Activated CD4-positive, alpha-beta memory T cell treated with anti-CD3 and anti-CD28 coated beads for 36 hours (primary cell): ENCODE measurements at regions not wholly inside any gene's neighbourhood (a gene's known extent, or its start where the extent isn't known, plus 50 kb on each side); places are given as distances from the start of the nearest gene placed in this dataset.
A peak's percentile ranks its signal among the peaks of the same experiment; 100 is the strongest.

Experiments
- CTCF ChIA-PET: fragments of 350-600 bp; sonication (Branson Sonifier 250); formaldehyde crosslinking; loops from one replicate; lab custom pipeline; 2021; ENCODE audit warnings: antibody characterized with exemption, inconsistent platforms; lab: Charles Lee
- POLR2A ChIA-PET: fragments of 350-600 bp; sonication (Branson Sonifier 250); formaldehyde crosslinking; loops from one replicate; lab custom pipeline; 2021; ENCODE audit warnings: antibody characterized with exemption; lab: Charles Lee
- DNase-seq: peaks from one replicate; pipeline ENCODE4 v3.0.0-alpha.2; 2020
- H3K27ac Mint-ChIP-seq: one replicate; pipeline ENCODE4 v1.8.0; 2021; ENCODE audit warnings: mixed read lengths
- H3K27me3 Mint-ChIP-seq: one replicate; pipeline ENCODE4 v1.8.0; 2021; ENCODE audit warnings: mixed read lengths
- H3K36me3 Mint-ChIP-seq: one replicate; pipeline ENCODE4 v1.8.0; 2021; ENCODE audit warnings: mixed read lengths
- H3K4me1 Mint-ChIP-seq: one replicate; pipeline ENCODE4 v1.8.0; 2021; ENCODE audit warnings: low read depth, mixed read lengths
- H3K4me3 Mint-ChIP-seq: one replicate; pipeline ENCODE4 v1.8.0; 2021; ENCODE audit warnings: mild to moderate bottlenecking, mixed read lengths
- H3K9me3 Mint-ChIP-seq: one replicate; pipeline ENCODE4 v1.8.0; 2021; ENCODE audit warnings: mixed read lengths
- intact Hi-C: fragments of 100-400 bp; cut with micrococcal nuclease; formaldehyde crosslinking; loops from one replicate; pipeline ENCODE4 v1.15.1; 2023

GRCh38 chr12:107564946-107565345, 120.7 kb upstream of the PWP1 start:
- no peak overlapping the region for H3K4me3 Mint-ChIP-seq
- no peaks in the 10 kb centered on the region for H3K9me3 Mint-ChIP-seq
- no peaks in the 10 kb centered on the region for H3K4me1 Mint-ChIP-seq
- intact Hi-C loops = no loop called here
- H3K27ac Mint-ChIP-seq = no peak overlapping the region
- POLR2A ChIA-PET = no interaction called here
- no peaks in the 10 kb centered on the region for H3K27me3 Mint-ChIP-seq
- CTCF ChIA-PET = interaction anchor here (1.0 to 1.1 kb wide), 2 partner anchors 9 to 431 kb away, joined by 3 read pairs; no protein-coding TSS in a partner anchor
- H3K36me3 Mint-ChIP-seq = no peaks in the 10 kb centered on the region
- peak; percentile 12 for DNase-seq

GRCh38 chr12:107565551-107565950, 120.0 kb upstream of the PWP1 start:
- Mint-ChIP-seq H3K4me1 (no peaks in the 10 kb centered on the region), H3K36me3 (no peaks in the 10 kb centered on the region), H3K9me3 (no peaks in the 10 kb centered on the region), H3K27ac (no peak overlapping the region), H3K4me3 (no peak overlapping the region), H3K27me3 (no peaks in the 10 kb centered on the region)
- intact Hi-C loops = no loop called here
- POLR2A ChIA-PET = no interaction called here
- CTCF ChIA-PET = interaction anchor here (1.1 kb wide), 1 partner anchor 432 kb away, joined by 3 read pairs; no protein-coding TSS in a partner anchor
- no peak for DNase-seq

- DNase-seq = no peak
- H3K9me3 Mint-ChIP-seq = no peaks in the 10 kb centered on the region
- intact Hi-C loops = no loop called here
- no peaks in the 10 kb centered on the region for H3K4me1 Mint-ChIP-seq
- H3K27ac Mint-ChIP-seq = no peak overlapping the region
- no peaks in the 10 kb centered on the region for H3K27me3 Mint-ChIP-seq
- no peak overlapping the region for H3K4me3 Mint-ChIP-seq
- H3K36me3 Mint-ChIP-seq = no peaks in the 10 kb centered on the region
- POLR2A ChIA-PET = no interaction called here
- CTCF ChIA-PET = no interaction called here
Measured at GRCh38 chr12:107567876-107568619, 117.6 kb upstream of the PWP1 start.

GRCh38 chr12:107568718-107569117, 116.9 kb upstream of the PWP1 start:
- DNase-seq = no peak
- Mint-ChIP-seq H3K9me3 (no peaks in the 10 kb centered on the region), H3K4me3 (no peak overlapping the region), H3K27me3 (no peaks in the 10 kb centered on the region), H3K36me3 (no peaks in the 10 kb centered on the region), H3K4me1 (no peaks in the 10 kb centered on the region), H3K27ac (no peak overlapping the region)
- intact Hi-C loops = no loop called here
- ChIA-PET CTCF (no interaction called here), POLR2A (no interaction called here)

GRCh38 chr12:107570721-107571120, 114.9 kb upstream of the PWP1 start:
- ChIA-PET POLR2A (no interaction called here), CTCF (no interaction called here)
- no peaks in the 10 kb centered on the region for H3K27me3 Mint-ChIP-seq
- no peak for DNase-seq
- H3K4me3 Mint-ChIP-seq = no peak overlapping the region
- no peak overlapping the region for H3K27ac Mint-ChIP-seq
- H3K9me3 Mint-ChIP-seq = no peaks in the 10 kb centered on the region
- no peaks in the 10 kb centered on the region for H3K36me3 Mint-ChIP-seq
- intact Hi-C loops = no loop called here
- no peaks in the 10 kb centered on the region for H3K4me1 Mint-ChIP-seq

GRCh38 chr12:107571492-107571891, 114.1 kb upstream of the PWP1 start:
- no peak overlapping the region for H3K27ac Mint-ChIP-seq
- no peaks in the 10 kb centered on the region for H3K27me3 Mint-ChIP-seq
- H3K36me3 Mint-ChIP-seq = no peaks in the 10 kb centered on the region
- DNase-seq = no peak
- ChIA-PET POLR2A (no interaction called here), CTCF (no interaction called here)
- no peaks in the 10 kb centered on the region for H3K4me1 Mint-ChIP-seq
- intact Hi-C loops = no loop called here
- no peak overlapping the region for H3K4me3 Mint-ChIP-seq
- H3K9me3 Mint-ChIP-seq = no peaks in the 10 kb centered on the region

- Mint-ChIP-seq H3K27me3 (no peaks in the 10 kb centered on the region), H3K36me3 (no peaks in the 10 kb centered on the region), H3K27ac (no peak overlapping the region), H3K9me3 (no peaks in the 10 kb centered on the region), H3K4me3 (no peak overlapping the region), H3K4me1 (no peaks in the 10 kb centered on the region)
- CTCF ChIA-PET = no interaction called here
- no peak for DNase-seq
- POLR2A ChIA-PET = no interaction called here
- intact Hi-C loops = no loop called here
Measured at GRCh38 chr12:107574691-107575090, 110.9 kb upstream of the PWP1 start.

GRCh38 chr12:107580750-107581618, 104.6 kb upstream of the PWP1 start:
- DNase-seq = no peak
- intact Hi-C loops = no loop called here
- Mint-ChIP-seq H3K27ac (no peak overlapping the region), H3K4me3 (no peak overlapping the region), H3K27me3 (no peaks in the 10 kb centered on the region), H3K4me1 (no peaks in the 10 kb centered on the region), H3K9me3 (peaks cover 3% of the 10 kb centered on the region), H3K36me3 (peaks cover 12% of the 10 kb centered on the region)
- POLR2A ChIA-PET = no interaction called here
- CTCF ChIA-PET = no interaction called here

GRCh38 chr12:107581619-107582015, 104.0 kb upstream of the PWP1 start:
- intact Hi-C loops = no loop called here
- peaks cover 4% of the 10 kb centered on the region for H3K9me3 Mint-ChIP-seq
- H3K36me3 Mint-ChIP-seq = peaks cover 17% of the 10 kb centered on the region
- H3K27me3 Mint-ChIP-seq = no peaks in the 10 kb centered on the region
- no peak for DNase-seq
- CTCF ChIA-PET = no interaction called here
- H3K4me1 Mint-ChIP-seq = no peaks in the 10 kb centered on the region
- no peak overlapping the region for H3K4me3 Mint-ChIP-seq
- H3K27ac Mint-ChIP-seq = no peak overlapping the region
- POLR2A ChIA-PET = no interaction called here

GRCh38 chr12:107583551-107583950, 102.0 kb upstream of the PWP1 start:
- POLR2A ChIA-PET = no interaction called here
- CTCF ChIA-PET = interaction anchor here (1.4 kb wide), 1 partner anchor 452 kb away, joined by 5 read pairs; no protein-coding TSS in a partner anchor
- intact Hi-C loops = no loop called here

GRCh38 chr12:107584563-107584962, 101.0 kb upstream of the PWP1 start:
- Mint-ChIP-seq H3K4me3 (no peak overlapping the region), H3K36me3 (peaks cover 32% of the 10 kb centered on the region), H3K9me3 (peaks cover 21% of the 10 kb centered on the region), H3K4me1 (no peaks in the 10 kb centered on the region), H3K27me3 (no peaks in the 10 kb centered on the region), H3K27ac (no peak overlapping the region)
- ChIA-PET POLR2A (no interaction called here), CTCF (interaction anchor here (1.4 kb wide), 1 partner anchor 453 kb away, joined by 5 read pairs; no protein-coding TSS in a partner anchor)
- no peak for DNase-seq
- intact Hi-C loops = no loop called here

More at GRCh38 chr12:107583551-107583950, 102.0 kb upstream of the PWP1 start:
- Mint-ChIP-seq H3K27me3 (no peaks in the 10 kb centered on the region), H3K9me3 (peaks cover 21% of the 10 kb centered on the region), H3K4me3 (no peak overlapping the region), H3K27ac (no peak overlapping the region), H3K4me1 (no peaks in the 10 kb centered on the region), H3K36me3 (peaks cover 32% of the 10 kb centered on the region)
- no peak for DNase-seq

- H3K4me3 Mint-ChIP-seq = no peak overlapping the region
- peaks cover 37% of the 10 kb centered on the region for H3K36me3 Mint-ChIP-seq
- CTCF ChIA-PET = no interaction called here
Measured at GRCh38 chr12:107586256-107586970, 99.2 kb upstream of the PWP1 start.

More at GRCh38 chr12:107586256-107586970, 99.2 kb upstream of the PWP1 start:
- Mint-ChIP-seq H3K27ac (no peak overlapping the region), H3K4me1 (no peaks in the 10 kb centered on the region), H3K27me3 (no peaks in the 10 kb centered on the region), H3K9me3 (peaks cover 21% of the 10 kb centered on the region)
- POLR2A ChIA-PET = no interaction called here
- no peak for DNase-seq
- intact Hi-C loops = no loop called here
